Hematopoietic multipotent progenitor cell treated with erythropoietin and hydrocortisone succinate and interleukin-3 and kit ligand, for 6 days (in vitro differentiated cells): ENCODE measurements at regions not wholly inside any gene's neighbourhood (a gene's known extent, or its start where the extent isn't known, plus 50 kb on each side); places are given as distances from the start of the nearest gene placed in this dataset.

Experiments used
- DNase-seq: peaks from one replicate; pipeline ENCODE4 v3.0.0-alpha.2; 2015

DNA sequence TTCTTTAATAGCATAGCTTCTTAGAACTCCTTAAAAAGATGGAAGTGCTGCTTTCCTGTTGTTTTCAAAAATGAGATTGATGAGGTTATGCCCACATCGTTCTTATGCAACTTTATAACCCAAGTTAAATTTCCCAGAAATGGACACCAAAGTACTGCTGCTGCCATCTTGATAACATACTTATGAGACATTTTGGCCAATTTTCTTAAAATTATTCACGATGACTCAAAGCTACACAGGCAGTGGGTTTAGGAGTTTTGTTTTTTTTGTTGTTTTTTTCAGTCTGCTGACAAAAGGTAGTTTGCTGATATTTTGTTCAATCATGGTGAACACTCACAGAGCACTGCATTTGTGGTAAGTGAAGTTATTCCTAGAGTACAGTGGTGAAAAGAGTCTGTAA is 54.9 kb upstream of the RFC3 start:
- DNase-seq: no peak

- no peak for DNase-seq
Measured at GRCh38 chr13:33764716-33765115, 53.2 kb upstream of the RFC3 start.

DNA sequence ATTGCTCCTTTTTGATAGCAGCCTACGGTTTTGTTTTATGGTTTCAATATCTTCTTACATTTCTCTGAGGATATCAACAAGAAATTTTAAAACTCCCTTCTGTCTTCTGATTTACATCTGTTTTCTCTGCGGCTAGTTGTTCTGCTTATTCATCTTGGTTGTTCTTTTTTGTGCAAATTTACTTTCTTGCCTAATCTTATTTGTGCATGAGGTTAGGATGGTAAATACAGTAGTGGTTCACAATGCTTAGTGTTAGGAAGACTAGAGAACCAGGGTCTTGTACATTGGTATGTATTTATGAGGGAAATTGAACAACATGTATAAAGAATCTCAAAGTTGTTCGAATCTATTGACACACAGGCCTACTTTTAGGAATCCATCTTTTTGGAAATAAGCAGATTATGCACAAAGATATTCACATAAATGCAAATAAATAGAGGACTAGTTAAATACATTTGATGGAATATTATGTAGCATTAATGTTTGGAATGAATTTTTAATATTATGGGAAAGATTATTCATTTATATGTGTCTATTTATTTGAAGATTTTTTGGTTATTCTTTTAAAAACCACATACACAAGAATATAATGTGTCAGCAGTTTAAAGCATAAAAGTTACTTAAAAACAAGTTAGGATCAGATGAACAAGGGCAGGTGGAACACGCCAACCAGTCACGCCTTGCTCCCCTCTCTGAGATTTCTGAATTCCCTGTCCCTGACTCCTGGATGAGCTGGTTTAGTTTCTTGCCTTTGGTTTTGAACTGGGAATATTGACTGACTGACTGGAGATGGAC is 51.4 kb upstream of the RFC3 start:
- no peak for DNase-seq

DNA sequence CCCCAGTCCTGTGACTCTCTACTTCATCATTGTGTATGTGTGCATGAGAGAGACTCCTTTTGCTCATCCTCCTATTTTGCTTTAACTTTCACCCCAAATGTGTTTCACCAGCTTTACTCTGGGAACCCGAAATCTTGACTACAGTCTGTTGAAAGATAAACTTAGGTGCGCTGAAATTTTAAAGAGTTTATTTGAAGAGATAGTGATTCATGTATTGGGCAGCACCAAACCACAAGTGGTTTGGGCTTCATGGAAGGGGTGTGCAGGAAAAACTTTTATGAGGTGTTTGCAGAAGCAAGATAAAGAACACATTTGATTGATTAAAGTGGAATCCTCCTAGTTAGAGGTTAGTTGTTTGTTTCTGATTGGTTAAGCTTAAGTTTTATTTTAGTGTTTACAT is 50.8 kb upstream of the RFC3 start:
- no peak for DNase-seq
